ENCODE measurements at regions not wholly inside any gene's neighbourhood (a gene's known extent, or its start where the extent isn't known, plus 50 kb on each side); places are given as distances from the start of the nearest gene placed in this dataset.

- DNase-seq (ENCODE audit: low spot score in 2 of 2) = no peak
- no peak overlapping the region for H3K27ac ChIP-seq
- H3K9me3 ChIP-seq = no peaks in the 10 kb centered on the region
- H3K36me3 ChIP-seq = no peaks in the 10 kb centered on the region
- no peaks in the 10 kb centered on the region for H3K4me1 ChIP-seq
- no peak overlapping the region for H3K4me3 ChIP-seq
- intact Hi-C loops (cut with DNase I) = no loop called here
- no peaks in the 10 kb centered on the region for H3K27me3 ChIP-seq
- no peak for TF ChIP-seq CTCF (IDR thresholded peaks at IDR 0.05)
These were observed 155.7 kb upstream of the SLIT2 start for GRCh38 chr4:20095805-20096541.

DNA sequence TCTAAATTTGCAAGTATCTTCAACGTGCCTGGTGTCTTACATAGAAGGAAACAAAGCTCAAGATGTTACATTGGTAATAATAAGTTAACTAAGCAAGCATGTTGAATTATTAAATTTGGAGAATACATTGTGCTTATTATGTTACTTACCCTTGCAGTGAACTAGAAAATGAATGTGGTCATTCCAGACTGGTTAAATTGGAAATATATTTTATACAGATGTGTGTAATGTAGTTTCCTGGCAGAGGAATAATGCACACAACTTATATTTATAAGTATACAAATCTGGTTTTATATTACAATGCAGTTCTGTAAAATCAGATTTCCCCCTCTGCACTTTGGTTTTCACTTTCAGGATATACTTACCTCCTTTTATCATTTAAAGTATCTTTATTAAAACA is 159.9 kb upstream of the SLIT2 start:
- Histone ChIP-seq H3K4me1 (no peaks in the 10 kb centered on the region), H3K27me3 (no peaks in the 10 kb centered on the region), H3K36me3 (no peaks in the 10 kb centered on the region), H3K9me3 (no peaks in the 10 kb centered on the region), H3K4me3 (no peak overlapping the region), H3K27ac (no peak overlapping the region)
- DNase-seq (ENCODE audit: low spot score in 2 of 2) = no peak
- intact Hi-C loops (cut with DNase I) = no loop called here
- no peak for TF ChIP-seq CTCF (IDR thresholded peaks at IDR 0.05)

GRCh38 chr4:20087522-20087911 is 164.2 kb upstream of the SLIT2 start:
- Histone ChIP-seq H3K9me3 (no peaks in the 10 kb centered on the region), H3K36me3 (no peaks in the 10 kb centered on the region), H3K27ac (no peak overlapping the region), H3K4me3 (no peak overlapping the region), H3K4me1 (no peaks in the 10 kb centered on the region), H3K27me3 (no peaks in the 10 kb centered on the region)
- intact Hi-C loops (cut with DNase I) = no loop called here
- DNase-seq (ENCODE audit: low spot score in 2 of 2) = no peak
- TF ChIP-seq CTCF (IDR thresholded peaks at IDR 0.05) = no peak

- H3K9me3 ChIP-seq = no peaks in the 10 kb centered on the region
- no peak for TF ChIP-seq CTCF (IDR thresholded peaks at IDR 0.05)
- intact Hi-C loops (cut with DNase I) = no loop called here
- H3K27me3 ChIP-seq = no peaks in the 10 kb centered on the region
- no peak overlapping the region for H3K27ac ChIP-seq
- H3K4me3 ChIP-seq = no peak overlapping the region
- H3K4me1 ChIP-seq = no peaks in the 10 kb centered on the region
- no peak for DNase-seq (ENCODE audit: low spot score in 2 of 2)
- H3K36me3 ChIP-seq = no peaks in the 10 kb centered on the region
These were observed 164.7 kb upstream of the SLIT2 start for GRCh38 chr4:20086799-20087521.

- no peak for TF ChIP-seq CTCF (IDR thresholded peaks at IDR 0.05)
- no peaks in the 10 kb centered on the region for H3K27me3 ChIP-seq
- intact Hi-C loops (cut with DNase I) = no loop called here
- no peak overlapping the region for H3K27ac ChIP-seq
- no peaks in the 10 kb centered on the region for H3K4me1 ChIP-seq
- H3K9me3 ChIP-seq = no peaks in the 10 kb centered on the region
- no peaks in the 10 kb centered on the region for H3K36me3 ChIP-seq
- H3K4me3 ChIP-seq = no peak overlapping the region
- no peak for DNase-seq (ENCODE audit: low spot score in 2 of 2)
These were observed 165.5 kb upstream of the SLIT2 start for GRCh38 chr4:20086067-20086798.

All from ascending aorta (tissue), 2 donors.